SU-DHL-6 (cell line): ENCODE measurements at regions not wholly inside any gene's neighbourhood (a gene's known extent, or its start where the extent isn't known, plus 50 kb on each side); places are given as distances from the start of the nearest gene placed in this dataset.

Experiments
- H2AFZ ChIP-seq: fragments of 200-600 bp; sonication (generic); 2 replicates; pipeline ENCODE4 v1.6.1; 2014; ENCODE audit warnings: low read depth, mild to moderate bottlenecking, moderate library complexity, mixed read lengths, antibody characterized with exemption, low read length; ENCODE audit not compliant: severe bottlenecking
- H3F3A ChIP-seq: fragments of 200-600 bp; shearing (Covaris generic); 2 replicates; pipeline ENCODE4 v1.6.0; 2016; ENCODE audit warnings: antibody characterized with exemption, mild to moderate bottlenecking; ENCODE audit not compliant: insufficient read depth
- H3K27ac ChIP-seq: fragments of 200-600 bp; sonication (generic); 2 replicates; pipeline ENCODE4 v1.5.1; 2016; ENCODE audit warnings: low read depth, mild to moderate bottlenecking, low read length, moderate library complexity, mixed read lengths
- H3K27me3 ChIP-seq: fragments of 200-600 bp; sonication (generic), shearing (Covaris generic); 2 replicates; pipeline ENCODE4 v1.6.0; 2014; ENCODE audit warnings: mild to moderate bottlenecking, low read length
- H3K36me3 ChIP-seq: fragments of 200-600 bp; sonication (generic); 2 replicates; pipeline ENCODE4 v1.6.1; 2014; ENCODE audit warnings: mild to moderate bottlenecking, low read length, mixed read lengths
- H3K4me2 ChIP-seq: fragments of 300-600, 200-600 bp; shearing (Covaris generic), sonication (generic); 2 replicates; pipeline ENCODE4 v1.6.0; 2014; ENCODE audit warnings: low read length, low read depth, mild to moderate bottlenecking; ENCODE audit not compliant: poor library complexity, severe bottlenecking
- H3K4me3 ChIP-seq: fragments of 200-600 bp; sonication (generic); 2 replicates; pipeline ENCODE4 v1.5.1; 2014; ENCODE audit warnings: antibody characterized with exemption, low read length, mild to moderate bottlenecking, mixed read lengths; ENCODE audit not compliant: insufficient read depth, poor library complexity, severe bottlenecking
- H3K79me2 ChIP-seq: fragments of 200-600 bp; sonication (generic); 2 replicates; pipeline ENCODE4 v1.6.1; 2014; ENCODE audit warnings: mild to moderate bottlenecking, low read length, moderate library complexity; ENCODE audit not compliant: insufficient read depth
- H3K9ac ChIP-seq: fragments of 200-600 bp; sonication (generic); 2 replicates; pipeline ENCODE4 v1.7.0; 2014; ENCODE audit warnings: mild to moderate bottlenecking, low read length
- H3K9me2 ChIP-seq: fragments of 200-600 bp; sonication (generic); replicated peaks from 2 replicates; pipeline ENCODE4 v1.6.1; 2014; ENCODE audit warnings: low read length; ENCODE audit not compliant: insufficient read depth
- H3K9me3 ChIP-seq: fragments of 200-600 bp; sonication (generic); 2 replicates; pipeline ENCODE4 v1.6.1; 2014; ENCODE audit warnings: low read length, mixed read lengths; ENCODE audit not compliant: insufficient read depth
- H4K20me1 ChIP-seq: fragments of 200-600 bp; sonication (generic); 2 replicates; pipeline ENCODE4 v1.6.1; 2014; ENCODE audit warnings: low read depth, mild to moderate bottlenecking, antibody characterized with exemption, low read length, moderate library complexity, mixed read lengths
- CTCF ChIP-seq: fragments of 200-600 bp; sonication (generic); IDR thresholded peaks from one replicate; pipeline ENCODE4 v1.5.1; 2017; ENCODE audit warnings: antibody characterized with exemption, mild to moderate bottlenecking, low read length, moderate library complexity; ENCODE audit not compliant: insufficient read depth, poor library complexity, severe bottlenecking
- EZH2phosphoT487 ChIP-seq: fragments of 200-600 bp; sonication (generic), shearing (Covaris generic); conservative IDR thresholded peaks from 2 replicates; pipeline ENCODE4 v1.6.1; 2018; ENCODE audit warnings: mild to moderate bottlenecking, antibody characterized with exemption, low read length, moderate library complexity, mixed read lengths

- no peak overlapping the region for H3K4me2 ChIP-seq
- no peak overlapping the region for H3K27ac ChIP-seq
- no peaks in the 10 kb centered on the region for H3K9me3 ChIP-seq
- no peaks in the 10 kb centered on the region for H3F3A ChIP-seq
- H4K20me1 ChIP-seq: no peaks in the 10 kb centered on the region
- H3K27me3 ChIP-seq: no peaks in the 10 kb centered on the region
- no peak overlapping the region for H2AFZ ChIP-seq
- no peaks in the 10 kb centered on the region for H3K79me2 ChIP-seq
- no peaks in the 10 kb centered on the region for H3K36me3 ChIP-seq
- H3K9me2 ChIP-seq: no peaks in the 10 kb centered on the region
- H3K9ac ChIP-seq: no peak overlapping the region
- no peak overlapping the region for H3K4me3 ChIP-seq
- TF ChIP-seq EZH2phosphoT487 (no peak), CTCF (no peak)
These were observed 511.2 kb downstream of the SOX11 start for GRCh38 chr2:6203291-6203959.

GRCh38 chr2:6206882-6207281 lies 514.7 kb downstream of the SOX11 start:
- H3K36me3 ChIP-seq: no peaks in the 10 kb centered on the region
- H3K4me3 ChIP-seq: no peak overlapping the region
- no peaks in the 10 kb centered on the region for H3K9me2 ChIP-seq
- H3K27ac ChIP-seq: no peak overlapping the region
- no peaks in the 10 kb centered on the region for H3K79me2 ChIP-seq
- H3K9ac ChIP-seq: no peak overlapping the region
- H2AFZ ChIP-seq: no peak overlapping the region
- H4K20me1 ChIP-seq: no peaks in the 10 kb centered on the region
- no peak overlapping the region for H3K4me2 ChIP-seq
- no peaks in the 10 kb centered on the region for H3K9me3 ChIP-seq
- no peaks in the 10 kb centered on the region for H3F3A ChIP-seq
- TF ChIP-seq EZH2phosphoT487 (no peak), CTCF (no peak)
- H3K27me3 ChIP-seq: no peaks in the 10 kb centered on the region

GRCh38 chr2:6211236-6211635 lies 519.1 kb downstream of the SOX11 start:
- H2AFZ ChIP-seq: no peak overlapping the region
- H3F3A ChIP-seq: no peaks in the 10 kb centered on the region
- no peak overlapping the region for H3K9ac ChIP-seq
- H3K36me3 ChIP-seq: no peaks in the 10 kb centered on the region
- H3K27me3 ChIP-seq: no peaks in the 10 kb centered on the region
- H3K79me2 ChIP-seq: no peaks in the 10 kb centered on the region
- TF ChIP-seq EZH2phosphoT487: no peak
- no peak for TF ChIP-seq CTCF
- H3K9me3 ChIP-seq: no peaks in the 10 kb centered on the region
- H3K9me2 ChIP-seq: no peaks in the 10 kb centered on the region
- H3K4me2 ChIP-seq: no peak overlapping the region
- H3K4me3 ChIP-seq: no peak overlapping the region
- H3K27ac ChIP-seq: no peak overlapping the region
- no peaks in the 10 kb centered on the region for H4K20me1 ChIP-seq
